B cell (primary cell): ENCODE measurements at regions not wholly inside any gene's neighbourhood (a gene's known extent, or its start where the extent isn't known, plus 50 kb on each side); places are given as distances from the start of the nearest gene placed in this dataset.

Source experiments
- ATAC-seq: fragments of 200-7000 bp; cut with Tn5 transposase; one replicate; pipeline ENCODE4 v1.10.0; 2021; ENCODE audit warnings: low read depth, mild to moderate bottlenecking, moderate number of reproducible peaks, moderate library complexity
- CTCF ChIA-PET: fragments of 350-600 bp; sonication (Branson Sonifier 250); formaldehyde crosslinking; loops from one replicate; lab custom pipeline; 2021; ENCODE audit warnings: antibody characterized with exemption, inconsistent platforms; lab: Charles Lee
- POLR2A ChIA-PET: fragments of 350-600 bp; sonication (Branson Sonifier 250); formaldehyde crosslinking; loops from one replicate; lab custom pipeline; 2021; ENCODE audit warnings: antibody characterized with exemption; lab: Charles Lee
- DNase-seq: peaks from one replicate; pipeline ENCODE4 v3.0.0; 2013
- H2AFZ ChIP-seq: 2 replicates; pipeline ENCODE4 v1.6.1; 2012; ENCODE audit warnings: mild to moderate bottlenecking, low read depth, low read length; ENCODE audit not compliant: insufficient read depth, poor library complexity, severe bottlenecking
- H3K27ac ChIP-seq, 2 donors: 1 replicate in 1 of 2; 2 replicates in 1 of 2; pipeline ENCODE4 v1.5.1; 2012 to 2013; ENCODE audit warnings: low read length in 2 of 2, mild to moderate bottlenecking in 2 of 2, moderate library complexity in 1 of 2
- H3K27me3 ChIP-seq, 4 experiments: fragments of 200-600 bp in 1 of 4; sonication (generic) in 1 of 4; replicated peaks in 1 of 4; 1 replicate in 2 of 4; 2 replicates in 2 of 4; pipeline versions ENCODE4 v1.6.1 to v1.7.0; 2013 to 2016; ENCODE audit warnings: low read length in 3 of 4, mild to moderate bottlenecking in 2 of 4, mixed read lengths in 1 of 4, moderate library complexity in 1 of 4; ENCODE audit not compliant: insufficient read depth in 4 of 4, control insufficient read depth in 3 of 4; ENCODE audit errors: control extremely low read depth in 1 of 4
- H3K36me3 ChIP-seq, 2 experiments: replicated peaks in 1 of 2; 1 replicate in 1 of 2; 2 replicates in 1 of 2; pipeline versions ENCODE4 v1.6.1 to v1.7.1; 2013; ENCODE audit warnings: low read length in 1 of 2; ENCODE audit not compliant: insufficient read depth in 2 of 2, control insufficient read depth in 1 of 2; ENCODE audit errors: control extremely low read depth in 1 of 2, extremely low read depth in 1 of 2
- H3K4me1 ChIP-seq, 2 donors: fragments of 200-600 bp in 1 of 2; sonication (generic) in 1 of 2; 1 replicate in 1 of 2; 2 replicates in 1 of 2; pipeline versions ENCODE4 v1.5.1 to v1.6.1; 2013 to 2017; ENCODE audit warnings: low read length in 2 of 2; ENCODE audit not compliant: control insufficient read depth in 2 of 2, insufficient read depth in 2 of 2
- H3K4me2 ChIP-seq: replicated peaks from 2 replicates; pipeline ENCODE3; 2012; ENCODE audit warnings: mild to moderate bottlenecking, low read depth, low read length; ENCODE audit not compliant: poor library complexity, severe bottlenecking
- H3K4me3 ChIP-seq, 5 experiments: fragments of 200-600 bp in 1 of 5; sonication (generic) in 1 of 5; 1 replicate in 3 of 5; 2 replicates in 2 of 5; pipeline versions ENCODE4 v1.5.1 to v1.7.0; 2011 to 2016; ENCODE audit warnings: low read length in 4 of 5, mild to moderate bottlenecking in 4 of 5, low read depth in 2 of 5, control low read depth in 1 of 5, moderate library complexity in 1 of 5; ENCODE audit not compliant: insufficient read depth in 1 of 5; ENCODE audit errors: control extremely low read depth in 1 of 5, extremely low read depth in 1 of 5
- H3K79me2 ChIP-seq: fragments of 200-600 bp; sonication (generic); one replicate; pipeline ENCODE4 v1.6.0; 2016; ENCODE audit warnings: low read length; ENCODE audit not compliant: control insufficient read depth, insufficient read depth
- H3K9ac ChIP-seq: fragments of 200-600 bp; sonication (generic); 2 replicates; pipeline ENCODE4 v1.6.1; 2017; ENCODE audit warnings: mild to moderate bottlenecking, low read length, moderate library complexity
- H3K9me3 ChIP-seq, 3 donors: one replicate each; pipeline versions ENCODE4 v1.6.1 to v1.7.1; 2013; ENCODE audit warnings: low read length in 2 of 3; ENCODE audit not compliant: control insufficient read depth in 2 of 3, insufficient read depth in 1 of 3; ENCODE audit errors: control extremely low read depth in 1 of 3
- H4K20me1 ChIP-seq: 2 replicates; pipeline ENCODE4 v1.6.0; 2012; ENCODE audit warnings: mild to moderate bottlenecking, low read length; ENCODE audit not compliant: insufficient read depth, control insufficient read depth, poor library complexity, severe bottlenecking
- H3K27ac Mint-ChIP-seq: one replicate; pipeline ENCODE4 v1.8.0; 2021; ENCODE audit warnings: mixed read lengths
- H3K27me3 Mint-ChIP-seq: one replicate; pipeline ENCODE4 v1.8.0; 2021; ENCODE audit warnings: mixed read lengths
- H3K4me1 Mint-ChIP-seq: one replicate; pipeline ENCODE4 v1.8.0; 2021; ENCODE audit warnings: mixed read lengths
- H3K4me3 Mint-ChIP-seq: one replicate; pipeline ENCODE4 v1.8.0; 2021; ENCODE audit warnings: mixed read lengths
- H3K9me3 Mint-ChIP-seq: one replicate; pipeline ENCODE4 v1.8.0; 2022; ENCODE audit warnings: mixed read lengths; ENCODE audit not compliant: insufficient read depth
- EZH2 ChIP-seq: IDR thresholded peaks from 2 replicates; pipeline ENCODE4 v1.6.1; 2012; ENCODE audit warnings: borderline replicate concordance, low read depth, mild to moderate bottlenecking, moderate library complexity, low read length; ENCODE audit not compliant: insufficient read depth, poor library complexity, severe bottlenecking
- WGBS: methylation state at CpG from one replicate; pipeline ENCODE4 v1.1.5; 2013; ENCODE audit warnings: missing lambda C conversion rate; ENCODE audit not compliant: insufficient coverage; 5-methylcytosine and 5-hydroxymethylcytosine counted together
- intact Hi-C: fragments of 100-400 bp; cut with micrococcal nuclease; formaldehyde crosslinking; loops from one replicate; pipeline ENCODE4 v1.10.0; 2022
- TF ChIP-seq, protein P1 (sequence below): fragments of 200-600 bp; IDR thresholded peaks from one replicate; pipeline ENCODE4 v1.8.0; 2022; ENCODE audit warnings: antibody characterized with exemption, mild to moderate bottlenecking

DNA sequence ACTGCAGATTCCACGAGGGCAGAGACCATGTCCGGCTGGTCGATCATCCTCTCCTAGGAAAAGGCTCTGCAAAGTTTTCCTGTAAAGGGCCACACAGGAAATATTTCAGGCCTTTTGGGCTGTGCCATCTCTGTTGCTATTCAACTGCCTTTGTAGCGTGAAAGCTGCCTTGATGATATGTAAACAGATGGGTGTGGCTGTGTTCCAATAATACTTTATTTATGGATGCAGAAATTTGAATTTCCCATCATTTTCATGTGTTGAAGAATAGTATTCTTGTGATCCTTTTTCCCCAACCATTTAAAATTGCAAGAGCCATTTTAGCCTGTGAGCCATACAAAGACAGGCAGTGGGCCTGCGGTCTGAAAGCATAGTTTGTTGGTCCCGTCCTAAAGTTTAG, 950.7 kb upstream of the RBFOX1 start:
- ATAC-seq (no peak), DNase-seq (no peak)
- H3K27ac Mint-ChIP-seq = no peak overlapping the region
- H3K9ac ChIP-seq = no peak overlapping the region
- peaks cover 0 to 13% (median 0%) of the 10 kb centered on the region in 3 donors for H3K9me3 ChIP-seq
- intact Hi-C loops = no loop called here
- H3K27ac ChIP-seq = no peak overlapping the region
- no peak overlapping the region for H3K4me3 Mint-ChIP-seq
- no peak overlapping the region for H3K4me3 ChIP-seq
- H3K79me2 ChIP-seq = no peaks in the 10 kb centered on the region
- TF ChIP-seq, protein P1, sequence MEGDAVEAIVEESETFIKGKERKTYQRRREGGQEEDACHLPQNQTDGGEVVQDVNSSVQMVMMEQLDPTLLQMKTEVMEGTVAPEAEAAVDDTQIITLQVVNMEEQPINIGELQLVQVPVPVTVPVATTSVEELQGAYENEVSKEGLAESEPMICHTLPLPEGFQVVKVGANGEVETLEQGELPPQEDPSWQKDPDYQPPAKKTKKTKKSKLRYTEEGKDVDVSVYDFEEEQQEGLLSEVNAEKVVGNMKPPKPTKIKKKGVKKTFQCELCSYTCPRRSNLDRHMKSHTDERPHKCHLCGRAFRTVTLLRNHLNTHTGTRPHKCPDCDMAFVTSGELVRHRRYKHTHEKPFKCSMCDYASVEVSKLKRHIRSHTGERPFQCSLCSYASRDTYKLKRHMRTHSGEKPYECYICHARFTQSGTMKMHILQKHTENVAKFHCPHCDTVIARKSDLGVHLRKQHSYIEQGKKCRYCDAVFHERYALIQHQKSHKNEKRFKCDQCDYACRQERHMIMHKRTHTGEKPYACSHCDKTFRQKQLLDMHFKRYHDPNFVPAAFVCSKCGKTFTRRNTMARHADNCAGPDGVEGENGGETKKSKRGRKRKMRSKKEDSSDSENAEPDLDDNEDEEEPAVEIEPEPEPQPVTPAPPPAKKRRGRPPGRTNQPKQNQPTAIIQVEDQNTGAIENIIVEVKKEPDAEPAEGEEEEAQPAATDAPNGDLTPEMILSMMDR = no peak
- TF ChIP-seq EZH2 = no peak
- peaks cover 4% of the 10 kb centered on the region for H3K9me3 Mint-ChIP-seq
- no peaks in the 10 kb centered on the region for H4K20me1 ChIP-seq
- H3K4me1 ChIP-seq = no peaks in the 10 kb centered on the region
- no peak overlapping the region for H3K4me2 ChIP-seq
- H2AFZ ChIP-seq = no peak overlapping the region
- ChIA-PET POLR2A (no interaction called here), CTCF (no interaction called here)
- no peaks in the 10 kb centered on the region for H3K36me3 ChIP-seq
- 83% methylated on average over 5 of the region's 6 CpGs for WGBS
- H3K27me3 Mint-ChIP-seq = no peaks in the 10 kb centered on the region
- H3K27me3 ChIP-seq = no peaks in the 10 kb centered on the region
- H3K4me1 Mint-ChIP-seq = no peaks in the 10 kb centered on the region

DNA sequence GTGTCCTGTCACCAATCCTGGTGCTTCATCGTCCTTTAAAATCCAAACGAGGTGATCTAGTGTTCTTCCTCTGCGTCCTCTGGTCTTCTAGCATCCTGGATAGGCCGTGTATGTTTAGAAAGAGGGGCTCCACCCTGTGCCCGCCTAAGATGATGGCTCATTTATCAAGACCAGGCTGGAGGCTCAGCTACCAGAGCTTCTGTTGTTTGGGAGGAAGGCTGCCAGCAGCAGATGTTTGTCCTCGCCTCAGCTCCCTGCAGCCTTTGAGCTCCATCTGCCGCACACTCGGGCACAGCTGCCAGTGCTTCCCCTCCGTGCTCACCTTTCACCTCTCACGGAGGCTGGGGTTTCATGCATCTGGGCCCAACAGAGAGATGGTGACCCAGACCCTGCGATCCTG, 954.7 kb upstream of the RBFOX1 start:
- DNase-seq = no peak
- WGBS = 94% methylated on average over 9 of the region's 11 CpGs
- Histone ChIP-seq H3K79me2 (no peaks in the 10 kb centered on the region), H2AFZ (no peak overlapping the region), H3K27ac (no peak overlapping the region), H3K9ac (no peak overlapping the region), H3K36me3 (no peaks in the 10 kb centered on the region), H3K9me3 (peaks cover 0 to 15% (median 0%) of the 10 kb centered on the region in 3 donors), H3K4me3 (no peak overlapping the region), H3K4me2 (no peak overlapping the region), H3K27me3 (no peaks in the 10 kb centered on the region), H3K4me1 (no peaks in the 10 kb centered on the region), H4K20me1 (no peaks in the 10 kb centered on the region)
- TF ChIP-seq EZH2 = no peak
- TF ChIP-seq, protein P1 = no peak
- Mint-ChIP-seq H3K27me3 (no peaks in the 10 kb centered on the region), H3K27ac (no peak overlapping the region), H3K4me1 (no peaks in the 10 kb centered on the region), H3K4me3 (no peak overlapping the region), H3K9me3 (peaks cover 4% of the 10 kb centered on the region)
- ChIA-PET CTCF (no interaction called here), POLR2A (no interaction called here)
- ATAC-seq = no peak
- intact Hi-C loops = no loop called here
